ENCODE measurements at regions not wholly inside any gene's neighbourhood (a gene's known extent, or its start where the extent isn't known, plus 50 kb on each side); places are given as distances from the start of the nearest gene placed in this dataset.

DNA sequence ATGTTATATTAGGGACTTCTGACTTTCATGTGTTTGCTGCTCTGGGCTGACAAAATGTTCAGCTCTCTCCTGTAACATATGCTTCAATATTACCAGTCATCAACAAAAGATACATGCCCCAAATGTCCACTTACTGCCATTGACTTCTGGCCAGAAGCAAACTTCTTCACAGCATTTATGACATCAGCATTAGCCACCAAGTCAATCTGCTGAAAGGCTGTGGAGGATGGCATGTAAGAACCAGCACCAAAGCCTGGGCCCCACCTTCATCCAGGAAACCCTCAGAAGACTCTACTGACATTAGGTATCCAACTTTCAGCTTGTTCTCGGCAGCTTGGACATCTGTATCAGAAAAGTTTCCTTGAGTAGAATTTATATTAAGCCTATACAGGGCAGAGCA lies 595.5 kb downstream of the COL12A1 start:
- no peaks in the 10 kb centered on the region for H3K4me1 ChIP-seq (ENCODE audit: insufficient read depth, low read length)
- H3K27ac ChIP-seq (ENCODE audit: extremely low read length, insufficient read depth, low read length): no peak overlapping the region
- CTCF ChIA-PET (ENCODE audit: low intra/inter-chr PET ratio, low total read pairs): no interaction called here
- H4K20me1 ChIP-seq (ENCODE audit: insufficient read depth, low read length): no peaks in the 10 kb centered on the region
- BruUV-seq (replicated peaks): no TSS peak
- intact Hi-C loops (cut with micrococcal nuclease; ENCODE audit: unreplicated experiment) (no loop called here), in situ Hi-C loops (cut with HindIII; ENCODE audit: extremely low pct_ligation_motif_present, low pct_unique_long_range_greater_than_20kb) (no loop called here)
- H3K27me3 ChIP-seq (ENCODE audit: control insufficient read depth in 1 of 2, insufficient read depth in 2 of 2, low read length in 2 of 2): no peaks in the 10 kb centered on the region
- H3K4me2 ChIP-seq (ENCODE audit: low read depth, low read length): no peak overlapping the region
- POLR2A ChIA-PET: no interaction called here
- no peaks in the 10 kb centered on the region for H3K9me3 ChIP-seq (ENCODE audit: low read length)
- 0% methylated on average over 1 of the region's 1 CpG for WGBS (ENCODE audit: low lambda C conversion rate)
- no peaks in the 10 kb centered on the region for H3K79me2 ChIP-seq (ENCODE audit: insufficient read depth, low read length)
- no peak overlapping the region for H3K9ac ChIP-seq (ENCODE audit: insufficient read depth, low read depth, low read length)
- H3K4me3 ChIP-seq (replicated peaks in 1 of 3; ENCODE audit: insufficient read depth in 1 of 3, low read depth in 2 of 3, low read length in 3 of 3): no peak overlapping the region
- no peak overlapping the region for H2AFZ ChIP-seq (ENCODE audit: low read length)
- ATAC-seq (no peak), DNase-seq (ENCODE audit: low spot score) (no peak), FAIRE-seq (no peak)
- no peaks in the 10 kb centered on the region for H3K36me3 ChIP-seq (replicated peaks in 1 of 2; ENCODE audit: control insufficient read depth in 1 of 2, insufficient read depth in 2 of 2, low read length in 2 of 2)
- TF ChIP-seq, protein P1, sequence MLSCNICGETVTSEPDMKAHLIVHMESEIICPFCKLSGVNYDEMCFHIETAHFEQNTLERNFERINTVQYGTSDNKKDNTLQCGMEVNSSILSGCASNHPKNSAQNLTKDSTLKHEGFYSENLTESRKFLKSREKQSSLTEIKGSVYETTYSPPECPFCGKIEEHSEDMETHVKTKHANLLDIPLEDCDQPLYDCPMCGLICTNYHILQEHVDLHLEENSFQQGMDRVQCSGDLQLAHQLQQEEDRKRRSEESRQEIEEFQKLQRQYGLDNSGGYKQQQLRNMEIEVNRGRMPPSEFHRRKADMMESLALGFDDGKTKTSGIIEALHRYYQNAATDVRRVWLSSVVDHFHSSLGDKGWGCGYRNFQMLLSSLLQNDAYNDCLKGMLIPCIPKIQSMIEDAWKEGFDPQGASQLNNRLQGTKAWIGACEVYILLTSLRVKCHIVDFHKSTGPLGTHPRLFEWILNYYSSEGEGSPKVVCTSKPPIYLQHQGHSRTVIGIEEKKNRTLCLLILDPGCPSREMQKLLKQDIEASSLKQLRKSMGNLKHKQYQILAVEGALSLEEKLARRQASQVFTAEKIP (CRISPR knock-in tag; IDR thresholded peaks at IDR 0.05; ENCODE audit: borderline replicate concordance): no peak
- TF ChIP-seq ZNF460 (CRISPR knock-in tag; IDR thresholded peaks at IDR 0.05; ENCODE audit: borderline replicate concordance) (no peak), ETV6 (CRISPR knock-in tag; conservative IDR thresholded peaks at IDR 0.05) (no peak), ARNT (IDR thresholded peaks at IDR 0.05) (no peak), CENPX (CRISPR knock-in tag; IDR thresholded peaks at IDR 0.05) (no peak), NFKB2 (CRISPR knock-in tag; IDR thresholded peaks at IDR 0.05; ENCODE audit: borderline replicate concordance) (no peak), ZNF878 (CRISPR knock-in tag; IDR thresholded peaks at IDR 0.05) (no peak), TBX2 (CRISPR knock-in tag; IDR thresholded peaks at IDR 0.05; ENCODE audit: borderline replicate concordance) (no peak), KLF15 (CRISPR knock-in tag; IDR thresholded peaks at IDR 0.05; ENCODE audit: borderline replicate concordance) (no peak), IKZF4 (CRISPR knock-in tag; IDR thresholded peaks at IDR 0.05; ENCODE audit: borderline replicate concordance, low read depth, not compliant biosample characterization) (no peak), MEF2D (CRISPR knock-in tag; IDR thresholded peaks at IDR 0.05) (no peak), WIZ (CRISPR knock-in tag; IDR thresholded peaks at IDR 0.05) (no peak), NONO (IDR thresholded peaks at IDR 0.05) (no peak), NONO (CRISPR knock-in tag; conservative IDR thresholded peaks at IDR 0.05) (no peak)
- TF ChIP-seq, protein P2, sequence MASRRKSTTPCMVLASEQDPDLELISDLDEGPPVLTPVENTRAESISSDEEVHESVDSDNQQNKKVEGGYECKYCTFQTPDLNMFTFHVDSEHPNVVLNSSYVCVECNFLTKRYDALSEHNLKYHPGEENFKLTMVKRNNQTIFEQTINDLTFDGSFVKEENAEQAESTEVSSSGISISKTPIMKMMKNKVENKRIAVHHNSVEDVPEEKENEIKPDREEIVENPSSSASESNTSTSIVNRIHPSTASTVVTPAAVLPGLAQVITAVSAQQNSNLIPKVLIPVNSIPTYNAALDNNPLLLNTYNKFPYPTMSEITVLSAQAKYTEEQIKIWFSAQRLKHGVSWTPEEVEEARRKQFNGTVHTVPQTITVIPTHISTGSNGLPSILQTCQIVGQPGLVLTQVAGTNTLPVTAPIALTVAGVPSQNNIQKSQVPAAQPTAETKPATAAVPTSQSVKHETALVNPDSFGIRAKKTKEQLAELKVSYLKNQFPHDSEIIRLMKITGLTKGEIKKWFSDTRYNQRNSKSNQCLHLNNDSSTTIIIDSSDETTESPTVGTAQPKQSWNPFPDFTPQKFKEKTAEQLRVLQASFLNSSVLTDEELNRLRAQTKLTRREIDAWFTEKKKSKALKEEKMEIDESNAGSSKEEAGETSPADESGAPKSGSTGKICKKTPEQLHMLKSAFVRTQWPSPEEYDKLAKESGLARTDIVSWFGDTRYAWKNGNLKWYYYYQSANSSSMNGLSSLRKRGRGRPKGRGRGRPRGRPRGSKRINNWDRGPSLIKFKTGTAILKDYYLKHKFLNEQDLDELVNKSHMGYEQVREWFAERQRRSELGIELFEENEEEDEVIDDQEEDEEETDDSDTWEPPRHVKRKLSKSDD (CRISPR knock-in tag; IDR thresholded peaks at IDR 0.05; ENCODE audit: low read depth): no peak

All from HepG2 (cell line).